NCI-H128 (cell line): ENCODE measurements at regions not wholly inside any gene's neighbourhood (a gene's known extent, or its start where the extent isn't known, plus 50 kb on each side); places are given as distances from the start of the nearest gene placed in this dataset.

Experiments used
- DNase-seq: peaks from one replicate; lab custom pipeline; 2025; ENCODE audit not compliant: unreplicated experiment; lab: John Stamatoyannopoulos, UW

GRCh38 chr2:62370321-62371250, 135.4 kb downstream of the TMEM17 start:
- DNase-seq: no peak

DNA sequence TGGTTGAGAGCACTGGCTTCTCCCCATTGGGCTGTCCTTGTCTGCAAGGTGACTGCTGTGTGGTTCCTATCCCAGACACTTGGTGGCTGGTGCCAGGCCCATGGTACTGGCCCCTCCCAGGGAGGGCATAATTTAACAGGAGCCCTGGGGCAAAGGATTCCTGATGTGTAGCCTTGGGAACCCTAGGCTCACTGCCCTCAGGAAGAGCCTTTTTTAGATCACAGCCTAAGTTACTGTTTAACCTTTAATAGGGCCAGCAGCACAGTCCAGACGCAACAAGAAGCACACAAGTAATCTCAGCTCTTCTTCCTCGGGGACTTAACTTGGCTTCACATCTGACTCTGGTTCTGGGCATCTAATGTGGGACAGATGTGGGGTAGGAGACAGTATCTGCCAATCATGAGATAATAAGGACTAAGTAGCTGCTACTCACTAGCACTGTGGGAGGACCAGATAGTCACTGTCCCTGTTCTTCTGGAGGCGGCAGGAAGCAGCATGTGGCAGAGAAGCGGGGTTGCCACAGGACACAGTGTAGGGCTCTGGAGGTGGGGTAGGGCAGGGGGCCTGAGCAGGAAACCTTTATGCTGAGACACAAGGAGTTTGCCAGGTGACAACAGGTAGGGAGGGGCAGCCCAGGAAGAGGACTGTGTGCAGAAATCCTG, 136.3 kb downstream of the TMEM17 start:
- no peak for DNase-seq

DNA sequence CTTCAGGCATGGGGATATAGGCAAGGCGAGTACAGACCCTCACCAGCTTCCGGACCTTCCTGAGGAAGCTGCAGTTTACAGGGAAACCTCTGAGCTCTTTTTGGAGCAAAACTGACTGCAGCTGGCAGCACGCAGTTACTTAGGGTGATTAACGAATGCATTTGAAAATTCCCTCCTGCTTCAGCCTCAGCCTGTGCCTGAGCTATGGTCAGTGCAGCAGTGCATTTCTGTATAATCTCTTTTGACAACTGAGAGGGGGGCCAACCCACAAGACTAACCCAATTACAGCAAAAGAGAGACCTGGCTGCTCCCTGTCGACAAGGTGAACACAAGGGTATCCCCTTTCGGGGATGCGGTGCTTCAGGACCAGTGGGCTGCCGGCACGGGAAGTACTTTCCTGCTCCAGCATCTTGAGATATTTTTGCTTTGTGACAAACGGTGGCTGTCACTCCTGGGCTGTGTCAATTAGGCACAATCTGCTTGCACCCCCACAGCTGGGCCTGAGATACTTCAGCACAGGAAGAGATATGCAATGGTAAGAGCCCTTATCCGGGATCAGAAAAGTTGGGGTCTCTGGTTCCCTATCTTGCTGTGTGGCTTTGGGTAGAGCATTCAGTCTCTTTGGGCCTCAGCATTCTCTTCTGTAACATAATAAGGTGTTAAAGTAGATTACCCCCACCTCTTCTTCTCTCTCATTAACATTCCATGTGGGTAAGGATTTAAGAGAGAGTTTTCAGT, 141.0 kb downstream of the TMEM17 start:
- DNase-seq: no peak

DNA sequence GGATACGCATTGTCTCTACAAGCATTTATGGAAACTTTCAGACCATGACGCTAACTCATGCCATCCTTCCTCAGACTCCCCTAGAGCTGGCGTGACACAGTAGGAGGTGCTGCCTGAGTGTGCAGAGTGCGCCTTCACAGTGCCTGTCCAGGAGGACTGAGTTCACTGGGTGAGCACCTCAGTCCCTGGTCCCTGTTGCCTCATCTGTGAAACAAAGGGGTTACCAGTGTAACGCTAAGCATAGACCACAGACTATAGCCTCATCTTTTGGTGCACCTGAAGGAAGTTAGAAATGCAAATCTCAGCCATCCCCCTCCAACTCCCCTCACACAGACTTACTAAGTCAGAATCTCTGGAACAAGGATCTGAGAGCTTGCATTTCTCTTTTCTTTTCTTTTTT, 142.8 kb downstream of the TMEM17 start:
- no peak for DNase-seq

- no peak for DNase-seq
These were observed 143.4 kb downstream of the TMEM17 start for GRCh38 chr2:62362561-62362960.

GRCh38 chr2:62361964-62362363, 144.0 kb downstream of the TMEM17 start:
- DNase-seq: no peak

GRCh38 chr2:62354771-62355561, 151.0 kb downstream of the TMEM17 start:
- DNase-seq: no peak

DNA sequence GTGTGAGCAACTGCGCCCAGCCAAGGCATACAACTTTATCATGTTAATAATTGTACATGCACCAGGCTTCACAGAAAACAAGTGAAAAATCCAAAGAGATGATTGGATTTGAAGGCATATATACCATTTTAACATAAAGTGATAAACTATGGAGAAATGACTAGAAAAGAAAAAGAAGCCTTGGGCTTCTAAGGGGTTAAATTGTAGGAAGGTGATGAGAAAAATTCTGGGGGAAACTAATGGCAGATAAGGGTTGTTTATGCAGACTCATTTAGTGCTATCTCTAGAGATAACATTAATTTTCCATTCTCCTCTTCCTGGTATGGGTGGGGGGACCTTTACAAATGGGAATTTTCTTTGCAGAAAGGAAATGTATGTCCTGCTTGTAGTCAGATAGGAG, 154.0 kb downstream of the TMEM17 start:
- no peak for DNase-seq

- DNase-seq: no peak
These were observed 153.9 kb downstream of the B3GNT2 start for GRCh38 chr2:62349788-62350187.

- no peak for DNase-seq
These were observed 152.8 kb downstream of the B3GNT2 start for GRCh38 chr2:62348700-62349099.

DNA sequence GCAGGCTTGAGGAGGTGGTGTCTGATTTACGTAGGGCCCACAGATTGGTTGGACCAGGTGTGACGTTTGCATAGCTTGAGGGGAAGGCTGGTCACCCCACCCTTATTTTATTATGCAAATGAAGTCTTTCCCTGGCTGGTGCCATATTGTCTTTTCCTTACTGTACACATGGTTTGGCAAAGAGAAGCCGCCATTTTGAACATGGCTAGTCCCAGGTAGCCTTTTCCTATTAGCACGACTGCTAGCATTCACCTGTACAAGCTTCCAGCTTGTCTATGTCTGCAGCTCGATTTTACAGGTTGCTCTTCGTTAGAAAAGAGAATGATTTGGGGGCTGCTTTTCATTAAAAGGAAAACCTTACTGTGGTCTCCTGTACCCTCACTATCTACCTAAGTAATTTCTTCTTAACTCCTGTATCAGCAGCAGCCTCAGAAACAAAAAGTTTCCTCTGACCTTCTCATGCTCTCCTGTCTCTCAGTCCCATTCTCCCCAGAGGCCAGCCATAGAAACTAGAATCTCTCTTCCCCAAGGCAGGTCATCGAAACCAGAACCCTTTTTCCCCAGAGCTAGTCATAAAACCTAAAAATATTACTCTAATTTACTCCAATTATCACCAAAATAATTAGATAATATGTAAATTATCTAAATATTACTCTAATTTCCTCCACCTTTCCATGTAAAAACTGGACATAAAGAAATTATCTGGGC, 151.8 kb downstream of the B3GNT2 start:
- DNase-seq: no peak

DNA sequence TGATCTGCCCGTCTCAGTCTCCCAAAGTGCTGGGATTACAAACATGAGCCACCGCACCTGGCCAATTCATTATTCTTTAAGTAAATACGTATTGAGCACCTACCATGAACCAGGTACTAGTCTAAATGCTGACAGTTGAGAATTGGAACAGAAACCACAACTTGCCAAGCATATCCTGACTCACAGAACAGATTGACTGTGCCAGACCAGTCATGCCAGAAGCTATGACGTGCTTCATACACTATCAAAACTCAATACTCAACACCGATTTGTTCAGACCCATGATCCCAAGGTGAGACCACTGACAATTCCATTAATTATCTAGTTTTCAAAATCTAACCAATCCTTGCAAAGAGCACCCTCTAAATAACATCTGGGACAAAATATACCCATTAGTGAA, 148.6 kb downstream of the B3GNT2 start:
- DNase-seq: no peak

DNA sequence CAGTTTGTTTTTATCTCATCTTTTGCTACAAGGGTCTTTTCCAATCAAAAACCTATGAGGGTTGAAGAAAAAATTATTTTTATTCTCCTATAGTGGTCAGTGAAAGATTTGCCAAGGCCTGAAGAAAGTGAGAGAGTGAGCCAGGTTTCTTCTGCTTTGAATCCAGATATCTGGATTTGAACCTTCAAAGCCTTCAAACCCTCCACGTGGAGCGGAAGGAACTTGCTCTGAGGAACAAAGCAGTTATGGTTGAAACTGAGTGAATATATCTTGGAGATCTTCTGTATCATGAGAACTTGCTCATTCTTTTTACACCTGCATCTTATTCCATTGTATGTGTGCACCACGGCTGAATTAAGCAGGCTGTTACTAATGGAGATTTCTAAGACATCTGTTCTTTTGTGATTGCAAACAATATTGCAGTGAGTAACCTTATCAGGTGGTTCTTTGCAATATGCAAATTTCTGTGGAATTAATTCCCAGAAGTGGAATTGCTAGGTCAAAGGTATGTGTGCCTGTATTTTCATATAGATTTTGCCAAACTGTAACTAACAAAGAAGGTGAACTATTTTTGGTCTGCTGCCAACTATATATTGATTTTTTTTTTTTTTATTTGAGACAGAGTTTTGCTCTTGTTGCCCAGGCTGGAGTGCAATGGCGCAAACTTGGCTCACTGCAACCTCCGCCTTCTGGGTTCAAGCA, 147.9 kb downstream of the B3GNT2 start:
- no peak for DNase-seq

GRCh38 chr2:62343206-62343605, 147.3 kb downstream of the B3GNT2 start:
- no peak for DNase-seq

DNA sequence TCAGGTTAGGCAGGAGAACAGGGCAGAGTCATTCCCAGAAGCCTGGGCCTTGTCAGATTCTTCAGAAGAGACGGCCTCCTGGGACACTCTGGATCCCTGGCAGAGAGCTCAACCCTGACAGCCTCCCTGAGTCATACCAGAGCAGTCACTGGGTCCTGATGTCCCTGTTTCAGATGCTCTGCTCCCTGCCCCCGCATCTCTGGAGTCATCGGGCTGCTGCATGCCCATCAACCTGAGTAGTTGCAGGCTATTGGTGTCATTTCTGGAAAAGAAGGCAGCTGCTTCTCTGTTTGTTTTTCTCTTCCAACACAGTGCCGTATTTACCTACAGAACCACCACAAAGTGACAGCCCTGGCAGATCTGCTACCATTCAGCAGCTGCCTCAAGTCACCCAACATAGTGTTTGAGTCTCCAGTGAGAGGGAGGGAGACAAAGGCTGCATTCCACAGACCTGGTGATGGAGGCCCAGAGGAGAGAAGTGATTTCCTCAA, 145.1 kb downstream of the B3GNT2 start:
- DNase-seq: no peak

- DNase-seq: no peak
These were observed 143.9 kb downstream of the B3GNT2 start for GRCh38 chr2:62339837-62340236.

DNA sequence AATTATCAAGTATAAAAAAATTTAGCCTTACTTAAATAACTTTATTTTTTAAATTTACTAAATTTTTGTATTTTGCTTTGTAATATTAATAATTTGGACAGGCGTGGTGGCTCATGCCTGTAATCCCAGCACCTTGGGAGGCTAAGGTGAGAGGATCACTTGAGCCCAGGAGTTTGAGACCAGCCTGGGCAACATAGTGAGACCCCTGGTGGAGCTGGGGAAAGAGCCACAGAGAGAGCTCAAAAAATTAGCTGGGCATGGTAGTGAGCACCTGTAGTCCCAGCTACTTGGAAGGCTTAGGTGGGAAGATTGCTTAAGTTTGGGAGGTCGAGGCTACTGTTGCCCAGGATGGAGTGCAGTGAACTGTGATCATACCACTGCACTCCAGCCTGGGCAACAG, 143.5 kb downstream of the B3GNT2 start:
- DNase-seq: no peak

DNA sequence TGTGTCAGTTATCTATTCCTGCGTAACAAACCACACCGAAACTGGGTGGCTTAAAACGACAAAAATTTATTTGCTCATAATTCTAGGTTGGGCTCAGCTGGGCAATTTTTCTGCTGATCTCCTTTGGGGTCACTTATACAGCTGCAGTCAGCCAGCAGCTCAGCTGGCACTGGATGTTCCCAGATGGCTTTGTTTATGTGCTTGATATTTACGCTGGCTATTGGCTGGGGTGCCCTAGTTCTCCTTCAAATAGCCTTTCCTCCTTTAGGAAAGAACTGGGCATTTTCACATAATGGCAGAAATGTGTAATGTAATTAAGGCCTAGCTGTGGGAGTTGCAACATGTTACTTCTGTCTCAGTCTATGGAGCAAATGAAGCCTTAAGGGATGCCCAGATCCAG, 142.2 kb downstream of the B3GNT2 start:
- no peak for DNase-seq

GRCh38 chr2:62337403-62337802, 141.5 kb downstream of the B3GNT2 start:
- no peak for DNase-seq

DNA sequence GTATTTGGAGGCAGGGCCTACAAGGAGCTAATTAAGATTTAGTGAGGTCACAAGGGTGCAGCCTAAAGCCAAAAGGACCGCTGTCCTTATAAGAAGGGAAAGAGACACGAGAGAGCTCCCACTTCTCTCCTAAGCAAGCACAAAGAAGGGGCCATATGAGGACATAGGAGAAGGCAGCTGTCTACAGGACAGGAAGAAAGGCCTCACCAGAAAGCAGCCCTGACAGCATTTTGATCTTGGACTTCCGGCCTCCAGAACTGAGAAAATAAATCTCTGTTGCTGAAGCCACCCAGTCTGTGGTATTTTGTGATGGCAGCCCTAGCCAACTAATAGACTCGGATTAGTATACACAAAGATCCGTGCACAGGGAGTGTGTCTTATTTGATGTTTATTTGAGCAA, 139.7 kb downstream of the B3GNT2 start:
- no peak for DNase-seq
